NCI-H1105 treated with DMSO at 0.1 percent for 48 hours (cell line): ENCODE measurements at regions not wholly inside any gene's neighbourhood (a gene's known extent, or its start where the extent isn't known, plus 50 kb on each side); places are given as distances from the start of the nearest gene placed in this dataset.

ENCODE experiments used
- DNase-seq: peaks from one replicate; lab custom pipeline; 2025; lab: John Stamatoyannopoulos, UW

DNA sequence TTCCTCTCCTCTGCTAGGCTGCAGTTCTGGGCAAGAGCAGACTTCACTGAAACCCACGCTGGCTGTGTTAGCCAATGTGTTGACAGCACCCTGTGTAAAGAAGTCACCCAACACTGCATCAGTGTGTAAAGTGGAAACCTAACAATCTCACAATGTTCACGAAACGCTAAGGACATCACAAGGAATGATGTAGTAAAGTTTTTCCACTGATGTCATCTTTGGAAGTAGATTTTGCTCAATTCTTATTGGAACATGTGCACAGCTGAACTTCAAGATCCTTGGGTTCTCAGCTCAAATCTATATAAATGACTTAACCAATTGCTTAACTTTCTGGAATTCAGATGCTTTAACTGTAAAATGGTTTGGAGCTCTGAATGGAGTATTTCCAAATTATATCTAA, 1112.5 kb downstream of the TSN start:
- no peak for DNase-seq

GRCh38 chr2:122868646-122869275, 1113.3 kb downstream of the TSN start:
- no peak for DNase-seq

DNA sequence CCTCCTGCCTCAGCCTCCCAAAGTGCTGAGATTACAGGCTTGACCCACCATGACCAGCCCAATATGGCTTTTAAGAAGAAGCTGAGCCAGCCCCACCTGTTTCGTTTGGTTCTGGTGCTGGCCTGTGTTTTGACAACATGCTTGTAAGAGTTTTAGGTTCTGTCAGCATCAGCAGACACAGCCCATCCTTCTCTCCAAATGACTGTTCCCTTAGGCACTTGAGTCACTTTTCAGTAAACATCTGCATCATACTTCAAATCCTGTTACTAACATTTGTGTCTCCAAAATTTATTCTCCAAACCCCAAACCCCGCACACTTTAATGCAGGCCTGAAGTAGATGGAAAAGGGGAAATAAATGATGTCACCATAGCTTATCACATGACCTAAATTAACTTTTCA, 1118.5 kb downstream of the TSN start:
- DNase-seq, result no peak

- no peak for DNase-seq
These were observed 1119.8 kb downstream of the TSN start for GRCh38 chr2:122875091-122875865.

DNA sequence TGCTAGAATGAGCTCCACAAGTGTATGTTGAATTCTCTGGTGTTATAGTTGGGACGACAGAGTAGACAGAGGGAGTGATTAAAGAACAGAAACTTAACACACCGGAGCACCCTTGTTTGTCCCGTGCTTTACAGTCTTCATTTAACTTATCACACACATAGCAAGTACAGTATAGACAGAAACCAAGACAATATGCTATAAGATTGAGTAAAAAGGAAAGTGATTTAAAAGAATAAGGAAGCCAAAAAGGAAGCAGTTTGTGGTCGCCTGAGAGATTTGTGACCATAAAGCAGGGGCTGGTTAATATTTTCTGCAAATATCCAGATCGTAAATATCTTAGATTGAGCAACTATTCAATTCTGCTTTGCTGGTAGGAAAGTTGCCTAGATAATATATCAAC, 1128.4 kb downstream of the TSN start:
- no peak for DNase-seq

- no peak for DNase-seq
These were observed 1129.4 kb downstream of the TSN start for GRCh38 chr2:122884889-122885288.

GRCh38 chr2:122885436-122885835, 1130.0 kb downstream of the TSN start:
- DNase-seq, result no peak

DNA sequence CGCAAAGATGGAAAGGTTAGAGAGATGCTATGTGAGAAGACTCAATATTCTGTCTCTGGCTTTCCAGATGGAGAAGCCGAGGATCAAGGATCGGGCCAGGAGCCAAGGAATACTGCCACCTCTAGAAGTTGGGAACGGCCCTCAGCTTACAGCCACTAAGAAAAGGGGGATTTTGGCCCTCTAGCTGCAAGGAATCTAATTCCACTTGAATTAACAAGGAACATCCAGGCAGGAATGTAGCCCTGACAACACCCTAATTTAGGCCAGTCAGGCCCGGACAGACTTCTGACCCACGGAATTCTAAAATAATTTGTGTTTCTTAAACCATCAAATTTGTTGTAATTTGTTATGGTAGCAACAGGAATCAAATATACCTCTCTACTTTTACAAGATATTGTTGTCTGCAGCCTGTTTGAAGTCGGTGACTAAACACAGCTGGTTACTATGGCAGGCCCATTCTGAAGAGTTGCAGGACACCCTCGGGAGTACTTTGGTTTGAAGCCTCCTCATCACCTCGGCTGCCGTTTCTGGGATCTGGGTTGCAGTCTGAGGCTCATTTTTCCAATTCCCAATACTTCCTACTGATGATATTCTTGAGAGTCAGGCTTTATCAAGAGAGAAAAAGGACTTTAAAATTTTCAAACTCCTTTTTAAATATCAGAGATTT, 1131.2 kb downstream of the TSN start:
- no peak for DNase-seq

- no peak for DNase-seq
These were observed 1125.5 kb upstream of the CNTNAP5 start for GRCh38 chr2:122899614-122900013.

GRCh38 chr2:122905431-122905830, 1119.7 kb upstream of the CNTNAP5 start:
- no peak for DNase-seq

- no peak for DNase-seq
These were observed 1116.9 kb upstream of the CNTNAP5 start for GRCh38 chr2:122908159-122908558.

- DNase-seq, result peak; percentile 56
These were observed 1097.9 kb upstream of the CNTNAP5 start for GRCh38 chr2:122927197-122927596.

DNA sequence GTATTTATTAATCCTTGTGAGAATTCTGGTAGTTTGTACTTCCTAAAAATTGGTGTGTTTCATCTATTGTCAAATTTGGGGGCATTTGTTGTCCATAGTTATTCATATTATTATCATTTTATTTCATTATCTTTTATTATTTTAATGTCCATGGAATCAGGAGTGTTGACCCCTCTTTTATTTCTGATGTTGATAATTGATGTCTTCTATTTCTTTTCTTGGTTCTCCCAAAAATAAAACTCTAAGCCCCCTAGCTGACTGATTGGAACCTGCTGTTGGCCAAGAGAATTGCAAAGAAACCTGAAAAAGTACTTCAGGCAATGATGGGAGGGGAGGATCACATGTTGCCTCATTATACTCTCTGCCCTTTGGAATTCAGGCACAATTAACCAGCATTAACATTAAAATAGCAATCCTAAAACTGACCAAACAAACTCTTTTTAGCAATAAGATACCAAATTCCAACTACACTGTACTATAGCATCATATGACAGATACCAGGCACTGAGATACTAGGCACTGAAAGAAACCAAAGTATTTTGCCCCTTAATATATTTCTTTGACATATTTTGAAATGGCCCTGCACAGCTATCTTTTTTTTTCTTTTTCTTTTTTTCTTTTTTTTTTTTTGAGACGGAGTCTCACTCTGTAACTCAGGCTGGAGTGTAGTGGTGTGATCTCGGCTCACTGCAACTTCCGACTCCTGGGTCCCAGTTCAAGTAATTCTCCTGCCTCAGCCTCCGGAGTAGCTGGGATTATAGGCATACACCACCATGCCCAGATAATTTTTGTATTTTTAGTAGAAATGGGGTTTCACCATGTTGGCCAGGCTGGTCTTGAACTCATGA, 1097.2 kb upstream of the CNTNAP5 start:
- DNase-seq, result no peak

DNA sequence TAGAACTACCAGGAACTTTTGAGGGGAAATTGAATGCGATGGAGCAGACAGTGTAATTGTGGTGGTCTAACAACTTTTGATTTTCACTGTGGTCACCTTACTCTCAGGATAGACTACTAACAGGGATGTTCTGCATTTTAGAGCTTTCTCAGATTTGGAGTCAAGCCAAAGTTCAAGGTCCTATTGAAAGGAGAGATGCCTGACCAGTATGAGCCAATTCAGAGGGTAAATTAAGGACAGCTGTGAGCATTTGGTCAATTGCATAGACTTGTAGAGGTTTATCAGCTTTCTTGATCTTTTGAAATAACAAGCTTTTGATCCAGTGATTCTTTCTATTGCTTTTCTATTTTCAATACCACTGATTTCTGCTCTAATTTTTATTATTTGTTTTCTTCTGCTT, 1095.7 kb upstream of the CNTNAP5 start:
- DNase-seq, result no peak

GRCh38 chr2:122935506-122935905, 1089.6 kb upstream of the CNTNAP5 start:
- no peak for DNase-seq

- DNase-seq, result no peak
These were observed 1085.3 kb upstream of the CNTNAP5 start for GRCh38 chr2:122939796-122940195.

DNA sequence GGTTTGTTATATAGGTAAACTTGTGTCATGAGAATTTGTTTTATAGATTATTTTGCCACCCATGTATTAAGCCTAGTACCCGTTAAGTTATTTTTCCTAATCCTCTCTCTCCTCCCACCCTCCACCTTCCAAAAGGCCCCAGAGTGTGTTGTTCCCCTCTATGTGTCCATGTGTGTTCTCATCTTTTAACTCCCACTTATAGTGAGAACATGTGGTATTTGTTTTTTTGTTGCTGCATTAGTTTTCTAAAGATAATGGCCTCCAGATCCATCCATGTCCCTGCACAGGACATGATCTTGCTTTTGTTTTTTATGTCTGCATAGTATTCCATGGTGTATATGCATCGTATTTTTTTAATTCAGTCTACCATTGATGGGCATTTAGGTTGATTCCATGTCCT, 1075.6 kb upstream of the CNTNAP5 start:
- DNase-seq, result no peak

- DNase-seq, result no peak
These were observed 1069.3 kb upstream of the CNTNAP5 start for GRCh38 chr2:122955776-122956175.

DNA sequence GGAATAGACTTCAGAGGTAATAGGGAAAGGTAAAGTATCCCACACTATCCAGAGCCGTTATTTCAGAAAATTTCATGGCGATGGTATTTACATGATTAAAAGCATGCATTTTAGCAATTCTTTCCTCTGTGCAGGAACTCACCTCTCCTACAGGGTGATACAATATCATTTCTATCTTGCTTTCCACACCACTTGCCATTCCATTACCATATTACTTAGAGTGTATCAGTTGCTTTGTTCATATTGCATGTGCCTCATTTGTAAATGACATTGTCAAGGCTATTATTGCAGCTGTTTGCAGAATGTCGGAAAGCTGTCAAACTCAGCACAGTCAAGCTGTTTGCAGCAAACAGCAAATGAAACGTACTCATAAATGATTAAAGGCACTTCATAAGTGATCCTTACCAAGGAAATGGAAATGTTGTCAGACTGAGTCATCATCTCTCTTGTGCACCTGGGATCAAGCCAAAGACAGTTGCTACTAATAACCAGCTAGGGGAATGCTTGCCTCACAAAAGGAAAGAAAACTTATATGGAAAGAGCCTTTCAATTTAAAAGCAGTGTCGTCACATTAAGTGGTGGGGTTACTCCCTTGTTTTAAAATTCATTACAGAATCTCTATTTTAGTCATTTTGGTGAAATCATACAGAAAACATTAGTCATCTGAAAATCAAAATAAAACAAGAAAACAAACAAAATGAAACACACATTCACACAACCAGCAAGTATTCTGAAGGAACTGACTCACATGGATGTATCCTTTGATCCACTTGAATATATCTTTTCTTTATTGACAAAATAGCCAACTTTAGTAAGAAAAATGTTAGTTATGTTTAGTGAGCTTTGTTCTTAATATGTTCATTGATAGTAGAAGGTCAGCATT, 1064.1 kb upstream of the CNTNAP5 start:
- DNase-seq, result peak; percentile 89

- DNase-seq, result no peak
These were observed 1058.6 kb upstream of the CNTNAP5 start for GRCh38 chr2:122966461-122966860.

- DNase-seq, result no peak
These were observed 1047.5 kb upstream of the CNTNAP5 start for GRCh38 chr2:122977580-122977979.
